Neural progenitor cell (in vitro differentiated cells): ENCODE measurements at regions not wholly inside any gene's neighbourhood (a gene's known extent, or its start where the extent isn't known, plus 50 kb on each side); places are given as distances from the start of the nearest gene placed in this dataset.

ENCODE experiments used
- DNase-seq: peaks from one replicate; pipeline ENCODE4 v3.0.0-alpha.2; 2016; ENCODE audit warnings: low spot score
- H2AFZ ChIP-seq: fragments of 200-600 bp; sonication (generic); replicated peaks from 2 replicates; pipeline ENCODE4 v1.6.1; 2016; ENCODE audit warnings: antibody characterized with exemption
- H3F3A ChIP-seq: fragments of 200-600 bp; sonication (generic); 2 replicates; pipeline ENCODE4 v1.6.1; 2016; ENCODE audit warnings: antibody characterized with exemption, low read depth
- H3K27ac ChIP-seq: fragments of 200-600 bp; sonication (generic); 2 replicates; pipeline ENCODE4 v1.5.1; 2016; ENCODE audit warnings: mild to moderate bottlenecking
- H3K27me3 ChIP-seq: fragments of 200-600 bp; sonication (generic); 2 replicates; pipeline ENCODE4 v1.6.1; 2016; ENCODE audit warnings: mild to moderate bottlenecking, moderate library complexity
- H3K36me3 ChIP-seq: fragments of 200-600 bp; sonication (generic); 2 replicates; pipeline ENCODE4 v1.5.1; 2016
- H3K4me1 ChIP-seq: fragments of 200-600 bp; sonication (generic); 2 replicates; pipeline ENCODE4 v1.6.1; 2016; ENCODE audit warnings: mixed run types
- H3K4me2 ChIP-seq: fragments of 200-600 bp; sonication (generic); 2 replicates; pipeline ENCODE4 v1.6.1; 2016
- H3K4me3 ChIP-seq: fragments of 200-600 bp; sonication (generic); 2 replicates; pipeline ENCODE4 v1.5.1; 2016
- H3K79me2 ChIP-seq: fragments of 200-600 bp; sonication (generic); 2 replicates; pipeline ENCODE4 v1.6.1; 2016; ENCODE audit warnings: low read depth
- H3K9ac ChIP-seq: fragments of 200-600 bp; sonication (generic); 2 replicates; pipeline ENCODE4 v1.6.1; 2016
- H3K9me3 ChIP-seq: fragments of 200-600 bp; sonication (generic); 2 replicates; pipeline ENCODE4 v1.5.1; 2016; ENCODE audit warnings: low read depth
- H4K20me1 ChIP-seq: fragments of 200-600 bp; sonication (generic); 2 replicates; pipeline ENCODE4 v1.6.1; 2016; ENCODE audit warnings: low read depth
- H3K27ac Mint-ChIP-seq: 3 replicates; pipeline ENCODE4 v1.8.0; 2021; ENCODE audit warnings: mixed read lengths
- H3K27me3 Mint-ChIP-seq: 2 replicates; pipeline ENCODE4 v1.8.0; 2022; ENCODE audit warnings: low read depth, mild to moderate bottlenecking, inconsistent platforms, moderate library complexity, mixed read lengths; ENCODE audit not compliant: insufficient read depth
- H3K36me3 Mint-ChIP-seq: 3 replicates; pipeline ENCODE4 v1.8.0; 2021; ENCODE audit warnings: mixed read lengths
- H3K4me1 Mint-ChIP-seq: 3 replicates; pipeline ENCODE4 v1.8.0; 2021; ENCODE audit warnings: mixed read lengths
- H3K4me3 Mint-ChIP-seq: 3 replicates; pipeline ENCODE4 v1.8.0; 2021; ENCODE audit warnings: mild to moderate bottlenecking, moderate library complexity, mixed read lengths
- H3K9me3 Mint-ChIP-seq: 3 replicates; pipeline ENCODE4 v1.8.0; 2020; ENCODE audit warnings: mixed read lengths
- EZH2 ChIP-seq: fragments of 200-600 bp; sonication (generic); IDR thresholded peaks from 2 replicates; pipeline ENCODE4 v1.6.1; 2017; ENCODE audit warnings: antibody characterized with exemption, mild to moderate bottlenecking, moderate library complexity
- EZH2phosphoT487 ChIP-seq: fragments of 200-600 bp; sonication (generic); IDR thresholded peaks from 2 replicates; pipeline ENCODE4 v1.6.1; 2017; ENCODE audit warnings: antibody characterized with exemption
- TF ChIP-seq, protein P1 (sequence below): fragments of 200-600 bp; sonication (generic); IDR thresholded peaks from 2 replicates; pipeline ENCODE4 v1.5.1; 2017; ENCODE audit warnings: antibody characterized with exemption, mild to moderate bottlenecking

DNA sequence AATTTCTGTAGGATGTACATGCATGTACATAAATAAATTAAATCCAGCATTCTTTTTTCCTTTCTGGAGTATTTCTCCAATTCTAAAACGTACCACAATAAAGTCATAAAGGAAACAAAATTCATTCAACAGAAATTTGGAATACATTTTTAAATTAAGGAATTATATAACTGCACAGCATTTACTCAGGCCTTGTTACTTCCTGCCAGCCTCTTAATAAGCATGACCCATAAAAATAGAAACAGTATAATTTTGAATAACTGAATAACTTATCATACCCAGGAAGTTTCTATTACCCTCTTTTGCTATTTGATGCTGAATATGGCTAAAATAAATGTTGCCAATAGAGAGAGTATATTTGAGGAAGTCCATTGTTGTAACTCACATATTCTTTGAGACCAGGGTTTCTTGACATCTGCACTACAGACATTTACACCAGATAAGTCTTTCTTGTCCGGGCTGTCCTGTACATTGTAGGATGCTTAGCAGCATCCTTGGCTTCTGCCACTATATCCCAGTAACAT, 178.2 kb downstream of the KLF12 start:
- no peak overlapping the region for H3K9ac ChIP-seq
- no peak overlapping the region for H3K4me3 ChIP-seq
- TF ChIP-seq EZH2phosphoT487: no peak
- TF ChIP-seq, protein P1, sequence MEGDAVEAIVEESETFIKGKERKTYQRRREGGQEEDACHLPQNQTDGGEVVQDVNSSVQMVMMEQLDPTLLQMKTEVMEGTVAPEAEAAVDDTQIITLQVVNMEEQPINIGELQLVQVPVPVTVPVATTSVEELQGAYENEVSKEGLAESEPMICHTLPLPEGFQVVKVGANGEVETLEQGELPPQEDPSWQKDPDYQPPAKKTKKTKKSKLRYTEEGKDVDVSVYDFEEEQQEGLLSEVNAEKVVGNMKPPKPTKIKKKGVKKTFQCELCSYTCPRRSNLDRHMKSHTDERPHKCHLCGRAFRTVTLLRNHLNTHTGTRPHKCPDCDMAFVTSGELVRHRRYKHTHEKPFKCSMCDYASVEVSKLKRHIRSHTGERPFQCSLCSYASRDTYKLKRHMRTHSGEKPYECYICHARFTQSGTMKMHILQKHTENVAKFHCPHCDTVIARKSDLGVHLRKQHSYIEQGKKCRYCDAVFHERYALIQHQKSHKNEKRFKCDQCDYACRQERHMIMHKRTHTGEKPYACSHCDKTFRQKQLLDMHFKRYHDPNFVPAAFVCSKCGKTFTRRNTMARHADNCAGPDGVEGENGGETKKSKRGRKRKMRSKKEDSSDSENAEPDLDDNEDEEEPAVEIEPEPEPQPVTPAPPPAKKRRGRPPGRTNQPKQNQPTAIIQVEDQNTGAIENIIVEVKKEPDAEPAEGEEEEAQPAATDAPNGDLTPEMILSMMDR: no peak
- TF ChIP-seq EZH2: no peak
- peaks cover under 1% of the 10 kb centered on the region for H3K9me3 Mint-ChIP-seq
- no peak overlapping the region for H3K27ac ChIP-seq
- no peak overlapping the region for H3K4me3 Mint-ChIP-seq
- no peak for DNase-seq
- no peaks in the 10 kb centered on the region for H3K36me3 ChIP-seq
- H3F3A ChIP-seq: no peaks in the 10 kb centered on the region
- no peaks in the 10 kb centered on the region for H3K79me2 ChIP-seq
- peaks cover 2% of the 10 kb centered on the region for H3K4me1 Mint-ChIP-seq
- H4K20me1 ChIP-seq: no peaks in the 10 kb centered on the region
- H2AFZ ChIP-seq: no peak overlapping the region
- peaks cover 9% of the 10 kb centered on the region for H3K36me3 Mint-ChIP-seq
- peaks cover 4% of the 10 kb centered on the region for H3K27me3 Mint-ChIP-seq
- no peak overlapping the region for H3K4me2 ChIP-seq
- no peaks in the 10 kb centered on the region for H3K27me3 ChIP-seq
- H3K4me1 ChIP-seq: no peaks in the 10 kb centered on the region
- no peak overlapping the region for H3K27ac Mint-ChIP-seq
- H3K9me3 ChIP-seq: no peaks in the 10 kb centered on the region

DNA sequence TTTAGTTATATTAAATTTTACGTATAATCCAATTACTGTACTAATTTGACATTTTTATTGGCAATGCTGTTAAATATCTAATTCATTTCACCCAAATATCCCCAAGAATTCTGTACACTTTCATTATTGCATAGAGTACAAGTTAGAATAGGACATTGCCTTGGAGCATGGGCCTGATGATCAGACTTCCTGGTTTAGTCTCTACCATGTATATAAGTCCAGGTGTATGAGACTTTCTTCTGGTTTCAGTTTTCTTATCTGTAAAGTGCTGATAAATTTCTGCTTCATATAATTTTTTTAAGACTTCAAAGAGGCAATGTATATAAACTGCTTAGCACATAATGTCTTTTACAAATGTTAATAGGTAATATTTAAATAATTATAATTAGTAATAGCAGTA, 179.4 kb downstream of the KLF12 start:
- H4K20me1 ChIP-seq: no peaks in the 10 kb centered on the region
- Mint-ChIP-seq H3K4me3 (no peak overlapping the region), H3K27ac (no peak overlapping the region), H3K9me3 (no peaks in the 10 kb centered on the region), H3K27me3 (peaks cover 4% of the 10 kb centered on the region), H3K4me1 (peaks cover 2% of the 10 kb centered on the region), H3K36me3 (peaks cover 8% of the 10 kb centered on the region)
- H3K9ac ChIP-seq: no peak overlapping the region
- no peaks in the 10 kb centered on the region for H3K9me3 ChIP-seq
- no peaks in the 10 kb centered on the region for H3K79me2 ChIP-seq
- H2AFZ ChIP-seq: no peak overlapping the region
- H3K4me2 ChIP-seq: no peak overlapping the region
- no peaks in the 10 kb centered on the region for H3K4me1 ChIP-seq
- no peaks in the 10 kb centered on the region for H3K36me3 ChIP-seq
- DNase-seq: no peak
- H3F3A ChIP-seq: no peaks in the 10 kb centered on the region
- H3K27me3 ChIP-seq: no peaks in the 10 kb centered on the region
- H3K4me3 ChIP-seq: no peak overlapping the region
- H3K27ac ChIP-seq: no peak overlapping the region
- TF ChIP-seq EZH2phosphoT487: no peak

DNA sequence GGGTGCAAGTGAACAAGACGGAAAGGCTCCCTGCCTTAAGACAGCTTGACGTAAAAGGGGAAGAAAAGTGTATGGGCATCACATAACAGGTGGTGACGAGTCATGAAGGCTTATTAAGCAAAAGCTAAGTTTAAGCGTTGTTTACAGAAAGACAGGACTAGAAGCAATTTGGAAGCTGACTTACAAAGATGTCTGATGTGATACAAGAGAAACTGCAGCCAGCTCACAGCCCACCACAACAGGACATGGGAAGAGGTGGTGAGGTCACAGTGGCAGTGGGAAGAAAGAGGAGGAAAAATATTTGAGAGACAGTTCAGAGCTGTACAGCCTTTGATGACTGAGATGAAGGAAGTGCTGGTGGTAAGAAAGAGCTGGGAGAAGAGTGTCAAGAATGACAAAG, 181.6 kb downstream of the KLF12 start:
- no peak overlapping the region for H3K27ac ChIP-seq
- H3K36me3 ChIP-seq: no peaks in the 10 kb centered on the region
- no peaks in the 10 kb centered on the region for H3F3A ChIP-seq
- peaks cover 5% of the 10 kb centered on the region for H3K36me3 Mint-ChIP-seq
- H3K27me3 Mint-ChIP-seq: peaks cover 5% of the 10 kb centered on the region
- H4K20me1 ChIP-seq: no peaks in the 10 kb centered on the region
- DNase-seq: no peak
- no peaks in the 10 kb centered on the region for H3K9me3 ChIP-seq
- no peaks in the 10 kb centered on the region for H3K79me2 ChIP-seq
- H3K4me3 Mint-ChIP-seq: no peak overlapping the region
- no peak overlapping the region for H3K9ac ChIP-seq
- TF ChIP-seq EZH2phosphoT487 (no peak), EZH2 (no peak)
- TF ChIP-seq, protein P1: no peak
- no peak overlapping the region for H3K4me2 ChIP-seq
- no peaks in the 10 kb centered on the region for H3K27me3 ChIP-seq
- peaks cover 6% of the 10 kb centered on the region for H3K4me1 Mint-ChIP-seq
- H3K9me3 Mint-ChIP-seq: no peaks in the 10 kb centered on the region
- H3K4me3 ChIP-seq: no peak overlapping the region
- H2AFZ ChIP-seq: no peak overlapping the region
- H3K27ac Mint-ChIP-seq: no peak overlapping the region
- no peaks in the 10 kb centered on the region for H3K4me1 ChIP-seq

DNA sequence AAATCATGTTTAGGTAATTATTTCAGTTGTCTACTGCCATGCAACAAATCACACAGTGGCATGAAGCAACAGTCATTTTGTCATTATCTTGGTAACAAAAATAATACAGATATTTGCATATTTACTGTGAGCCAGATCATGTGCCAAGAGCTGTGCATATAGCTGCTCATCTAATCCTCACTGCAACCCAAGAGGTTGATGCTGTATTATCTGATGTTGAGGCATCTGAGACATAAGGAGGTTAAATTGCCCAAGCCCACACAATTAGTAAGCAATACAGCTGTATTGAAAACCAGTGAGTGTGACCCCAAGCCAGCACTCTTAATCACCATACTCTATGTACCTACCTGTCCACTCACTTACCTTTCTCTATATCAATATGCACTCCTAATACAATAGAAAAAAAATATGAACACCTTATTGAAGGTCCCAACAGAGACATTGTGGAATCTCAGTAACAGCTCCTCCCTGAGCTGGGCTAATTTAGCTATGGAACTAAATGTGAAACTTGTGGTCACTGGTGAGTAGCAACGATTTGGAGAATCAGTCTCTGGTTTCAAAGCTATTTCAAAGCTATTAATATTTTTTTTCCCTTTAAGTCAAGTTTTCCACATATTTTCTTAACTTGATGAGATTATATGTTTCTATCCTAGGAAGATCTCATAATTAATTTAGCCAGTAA, 185.2 kb downstream of the KLF12 start:
- no peaks in the 10 kb centered on the region for H3K9me3 ChIP-seq
- no peak overlapping the region for H3K4me2 ChIP-seq
- Mint-ChIP-seq H3K36me3 (peaks cover 5% of the 10 kb centered on the region), H3K4me3 (no peak overlapping the region), H3K4me1 (peaks cover 25% of the 10 kb centered on the region), H3K27ac (no peak overlapping the region), H3K27me3 (peaks cover 5% of the 10 kb centered on the region), H3K9me3 (no peaks in the 10 kb centered on the region)
- no peak for DNase-seq
- no peak overlapping the region for H2AFZ ChIP-seq
- no peak overlapping the region for H3K27ac ChIP-seq
- H3K27me3 ChIP-seq: no peaks in the 10 kb centered on the region
- no peak overlapping the region for H3K4me3 ChIP-seq
- H3K4me1 ChIP-seq: peaks cover 18% of the 10 kb centered on the region
- no peaks in the 10 kb centered on the region for H3K79me2 ChIP-seq
- TF ChIP-seq, protein P1: no peak
- TF ChIP-seq EZH2 (no peak), EZH2phosphoT487 (no peak)
- H3K9ac ChIP-seq: no peak overlapping the region
- H4K20me1 ChIP-seq: no peaks in the 10 kb centered on the region
- H3F3A ChIP-seq: peaks cover 13% of the 10 kb centered on the region
- H3K36me3 ChIP-seq: no peaks in the 10 kb centered on the region
